SK-N-SH (cell line): ENCODE measurements at regions not wholly inside any gene's neighbourhood (a gene's known extent, or its start where the extent isn't known, plus 50 kb on each side); places are given as distances from the start of the nearest gene placed in this dataset.
A peak's percentile ranks its signal among the peaks of the same experiment; 100 is the strongest.

Experiments
- CTCF ChIA-PET: fragments of 300-600, 350-600 bp; formaldehyde crosslinking; extraction: SDS; loops from one replicate; lab custom pipeline; 2021; lab: Yijun Ruan, JAX
- POLR2A ChIA-PET: fragments of 350-600 bp; sonication (Branson Sonifier 250); formaldehyde crosslinking; extraction: SDS; loops from one replicate; lab custom pipeline; 2020; ENCODE audit warnings: antibody characterized with exemption, inconsistent platforms; lab: Yijun Ruan, JAX
- DNase-seq: peaks from one replicate; pipeline ENCODE4 v3.0.0; 2012
- H2AFZ ChIP-seq: fragments of 200-600 bp; sonication (generic); 2 replicates; pipeline ENCODE4 v1.8.1; 2016; ENCODE audit warnings: antibody characterized with exemption, mild to moderate bottlenecking, low read depth
- H3F3A ChIP-seq: fragments of 200-600 bp; sonication (generic); replicated peaks from 2 replicates; pipeline ENCODE3; 2016; ENCODE audit warnings: antibody characterized with exemption, mild to moderate bottlenecking; ENCODE audit not compliant: insufficient read depth
- H3K27ac ChIP-seq, 2 experiments: fragments of 200-500 bp in 1 of 2; fragments of 200-600 bp in 1 of 2; sonication (Bioruptor generic) in 1 of 2; sonication (generic), shearing (Covaris generic) in 1 of 2; 2 replicates each; pipeline versions ENCODE4 v1.5.1 to v1.6.1; 2014 to 2016; ENCODE audit warnings: low read depth in 2 of 2, inconsistent platforms in 1 of 2, low read length in 1 of 2, mild to moderate bottlenecking in 1 of 2, mixed read lengths in 1 of 2
- H3K27me3 ChIP-seq: fragments of 200-600 bp; sonication (generic), shearing (Covaris generic); 2 replicates; pipeline ENCODE4 v1.6.1; 2016; ENCODE audit warnings: mixed run types; ENCODE audit not compliant: insufficient read depth
- H3K36me3 ChIP-seq, 2 experiments: fragments of 200-500 bp in 1 of 2; fragments of 200-600 bp in 1 of 2; sonication (Bioruptor generic) in 1 of 2; sonication (generic) in 1 of 2; replicated peaks in 1 of 2; 2 replicates each; pipeline versions ENCODE3 to v1.5.1; 2014 to 2016; ENCODE audit warnings: low read length in 1 of 2, mild to moderate bottlenecking in 1 of 2; ENCODE audit not compliant: insufficient read depth in 2 of 2, control insufficient read depth in 1 of 2
- H3K4me1 ChIP-seq, 2 experiments: fragments of 200-500 bp in 1 of 2; fragments of 200-600 bp in 1 of 2; sonication (Bioruptor generic) in 1 of 2; sonication (generic), shearing (Covaris generic) in 1 of 2; 2 replicates each; pipeline versions ENCODE4 v1.5.1 to v1.6.1; 2014 to 2016; ENCODE audit warnings: low read depth in 1 of 2, low read length in 1 of 2, mixed run types in 1 of 2; ENCODE audit not compliant: insufficient read depth in 2 of 2, control insufficient read depth in 1 of 2
- H3K4me2 ChIP-seq: fragments of 200-600 bp; sonication (generic), shearing (Covaris generic); 2 replicates; pipeline ENCODE4 v1.6.1; 2017; ENCODE audit warnings: mixed run types
- H3K4me3 ChIP-seq, 2 experiments: fragments of 200-500 bp in 1 of 2; fragments of 200-600 bp in 1 of 2; sonication (Bioruptor generic) in 1 of 2; sonication (generic), shearing (Covaris generic) in 1 of 2; 2 replicates each; pipeline versions ENCODE4 v1.5.1 to v1.8.1; 2014 to 2016; ENCODE audit warnings: low read depth in 2 of 2, inconsistent platforms in 1 of 2, low read length in 1 of 2, mild to moderate bottlenecking in 1 of 2, mixed read lengths in 1 of 2, moderate library complexity in 1 of 2
- H3K79me2 ChIP-seq: fragments of 200-600 bp; sonication (generic); 2 replicates; pipeline ENCODE4 v1.8.1; 2017; ENCODE audit warnings: mild to moderate bottlenecking; ENCODE audit not compliant: insufficient read depth
- H3K9ac ChIP-seq: fragments of 200-600 bp; sonication (generic); 2 replicates; pipeline ENCODE4 v1.6.1; 2017; ENCODE audit warnings: mixed run types
- H3K9me2 ChIP-seq: fragments of 200-600 bp; sonication (generic); 2 replicates; pipeline ENCODE4 v1.6.1; 2017; ENCODE audit warnings: mixed run types
- H3K9me3 ChIP-seq: fragments of 200-600 bp; sonication (generic); 2 replicates; pipeline ENCODE4 v1.6.1; 2017; ENCODE audit warnings: mixed run types, mild to moderate bottlenecking, moderate library complexity
- H4K20me1 ChIP-seq: fragments of 200-600 bp; sonication (generic); 2 replicates; pipeline ENCODE4 v1.6.1; 2017; ENCODE audit warnings: mild to moderate bottlenecking, mixed run types; ENCODE audit not compliant: insufficient read depth
- EP300 ChIP-seq, 2 experiments: IDR thresholded peaks; 2 replicates each; pipeline versions ENCODE4 v1.4.0 to v1.6.1; 2012; ENCODE audit warnings: borderline replicate concordance in 1 of 2, low read depth in 1 of 2, low read length in 1 of 2
- EZH2phosphoT487 ChIP-seq: fragments of 200-600 bp; sonication (generic); IDR thresholded peaks from 2 replicates; pipeline ENCODE4 v1.6.1; 2017; ENCODE audit warnings: low read depth, mixed run types, mild to moderate bottlenecking, antibody characterized with exemption, moderate library complexity, borderline replicate concordance
- FOSL2 ChIP-seq: IDR thresholded peaks from 2 replicates; pipeline ENCODE4 v1.4.0; 2012; ENCODE audit warnings: low read depth, mild to moderate bottlenecking, moderate library complexity, borderline replicate concordance
- FOXJ3 ChIP-seq: sonication (generic); formaldehyde crosslinking; IDR thresholded peaks from 2 replicates; pipeline ENCODE4 v1.5.1; 2020; ENCODE audit warnings: mild to moderate bottlenecking, missing genetic modification reagents
- GABPA ChIP-seq: IDR thresholded peaks from 2 replicates; pipeline ENCODE4 v1.4.0; 2012; ENCODE audit warnings: low read depth, mild to moderate bottlenecking
- IRF3 ChIP-seq: fragments of 150-350 bp; IDR thresholded peaks from 2 replicates; pipeline ENCODE4 v1.6.1; 2016; ENCODE audit warnings: mild to moderate bottlenecking, low read depth, low read length
- JUND ChIP-seq: IDR thresholded peaks from 2 replicates; pipeline ENCODE4 v1.4.0; 2012
- MAX ChIP-seq: IDR thresholded peaks from 2 replicates; pipeline ENCODE4 v1.4.0; 2012; ENCODE audit warnings: low read depth
- MEF2A ChIP-seq: IDR thresholded peaks from 2 replicates; pipeline ENCODE4 v1.4.0; 2012; ENCODE audit warnings: low read depth, borderline replicate concordance
- MXI1 ChIP-seq: IDR thresholded peaks from 2 replicates; pipeline ENCODE4 v1.6.1; 2012; ENCODE audit warnings: mild to moderate bottlenecking, low read depth, low read length, improper control_type of control experiment
- NRF1 ChIP-seq: IDR thresholded peaks from 2 replicates; pipeline ENCODE4 v1.6.1; 2012; ENCODE audit warnings: low read depth, mild to moderate bottlenecking, low read length
- PBX3 ChIP-seq: IDR thresholded peaks from 2 replicates; pipeline ENCODE4; 2012
- POLR2AphosphoS5 ChIP-seq: IDR thresholded peaks from 2 replicates; pipeline ENCODE4 v1.6.1; 2012; ENCODE audit warnings: low read depth, low read length
- RAD21 ChIP-seq: IDR thresholded peaks from 2 replicates; pipeline ENCODE4 v1.6.1; 2012; ENCODE audit warnings: mild to moderate bottlenecking, low read length
- RCOR1 ChIP-seq: fragments of 150-350 bp; IDR thresholded peaks from 2 replicates; pipeline ENCODE4 v1.6.1; 2017; ENCODE audit warnings: antibody characterized with exemption, low read length
- REST ChIP-seq: IDR thresholded peaks from 2 replicates; pipeline ENCODE4 v1.6.1; 2012; ENCODE audit warnings: mild to moderate bottlenecking, low read depth, low read length, moderate library complexity
- RFX5 ChIP-seq: IDR thresholded peaks from 2 replicates; pipeline ENCODE4 v1.6.1; 2012; ENCODE audit warnings: mild to moderate bottlenecking, improper control_type of control experiment, low read length
- SIN3A ChIP-seq: IDR thresholded peaks from 2 replicates; pipeline ENCODE4 v1.6.1; 2012; ENCODE audit warnings: low read depth, mild to moderate bottlenecking, low read length, moderate library complexity, borderline replicate concordance
- SMC3 ChIP-seq: IDR thresholded peaks from 2 replicates; pipeline ENCODE4 v1.6.1; 2012; ENCODE audit warnings: low read depth, low read length, improper control_type of control experiment
- TAF1 ChIP-seq: IDR thresholded peaks from 2 replicates; pipeline ENCODE4 v1.6.1; 2012; ENCODE audit warnings: low read depth, mild to moderate bottlenecking, low read length, moderate library complexity, borderline replicate concordance
- TCF12 ChIP-seq: IDR thresholded peaks from 2 replicates; pipeline ENCODE4 v1.4.0; 2012
- TEAD4 ChIP-seq: IDR thresholded peaks from 2 replicates; pipeline ENCODE4 v1.4.0; 2012; ENCODE audit warnings: mild to moderate bottlenecking, borderline replicate concordance; ENCODE audit not compliant: insufficient read depth
- WGBS: methylation state at CpG from one replicate; pipeline ENCODE4 v1.1.6; 2017; ENCODE audit warnings: low lambda C conversion rate; 5-methylcytosine and 5-hydroxymethylcytosine counted together

- H3K4me2 ChIP-seq = no peak overlapping the region
- TF ChIP-seq TEAD4 (no peak), GABPA (no peak), RFX5 (no peak), FOXJ3 (no peak), MAX (no peak), MXI1 (no peak), EZH2phosphoT487 (no peak), REST (no peak), EP300 (IDR thresholded peaks at IDR 0.05; ENCODE audit: borderline replicate concordance in 1 of 2, low read depth in 1 of 2, low read length in 1 of 2) (no peak), RCOR1 (no peak), SMC3 (no peak), POLR2AphosphoS5 (no peak), FOSL2 (no peak), SIN3A (no peak), NRF1 (no peak)
- POLR2A ChIA-PET = no interaction called here
Observed at GRCh38 chr1:198445872-198446271, 94.6 kb downstream of the ATP6V1G3 start.

GRCh38 chr1:198444792-198445191 is 95.7 kb downstream of the ATP6V1G3 start:
- no peaks in the 10 kb centered on the region for H3K9me3 ChIP-seq
- no peak overlapping the region for H3K4me3 ChIP-seq
- H3K4me1 ChIP-seq = peaks cover 0 to 5% of the 10 kb centered on the region in 2 experiments; a peak in 1 of 4 replicates
- 88% methylated on average over 1 of the region's 1 CpG for WGBS
- H3K36me3 ChIP-seq = peaks cover 0 to 4% of the 10 kb centered on the region in 2 experiments
- no peaks in the 10 kb centered on the region for H3K27me3 ChIP-seq
- no peaks in the 10 kb centered on the region for H3K79me2 ChIP-seq
- no peaks in the 10 kb centered on the region for H4K20me1 ChIP-seq
- H2AFZ ChIP-seq = no peak overlapping the region
- DNase-seq = no peak
- H3K9ac ChIP-seq = no peak overlapping the region
- POLR2A ChIA-PET = no interaction called here
- no peaks in the 10 kb centered on the region for H3K9me2 ChIP-seq
- peak overlapping the region in 1 of 2 experiments; percentile 77; a peak in 2 of 4 replicates for H3K27ac ChIP-seq
- H3K4me2 ChIP-seq = no peak overlapping the region
- CTCF ChIA-PET = no interaction called here
- H3F3A ChIP-seq = peaks cover 10% of the 10 kb centered on the region
- no peak for TF ChIP-seq IRF3
- no peak for TF ChIP-seq FOSL2
- TF ChIP-seq NRF1 = no peak
- TF ChIP-seq JUND = no peak
- TF ChIP-seq TCF12 = no peak
- no peak for TF ChIP-seq PBX3
- no peak for TF ChIP-seq MEF2A
- no peak for TF ChIP-seq RAD21
- TF ChIP-seq TAF1 = no peak

More at GRCh38 chr1:198445872-198446271, 94.6 kb downstream of the ATP6V1G3 start:
- CTCF ChIA-PET = interaction anchor here (1.0 kb wide), 1 partner anchor 240 kb away, joined by 3 read pairs; no protein-coding TSS in a partner anchor
- peaks cover 0 to 2% of the 10 kb centered on the region in 2 experiments for H3K36me3 ChIP-seq
- no peaks in the 10 kb centered on the region for H3K9me2 ChIP-seq
- peaks cover 10% of the 10 kb centered on the region for H3F3A ChIP-seq
- no peaks in the 10 kb centered on the region for H4K20me1 ChIP-seq
- H3K4me1 ChIP-seq = peaks cover 0 to 5% of the 10 kb centered on the region in 2 experiments; a peak in 1 of 4 replicates
- no peak overlapping the region for H3K4me3 ChIP-seq
- 79% methylated on average over 3 of the region's 3 CpGs for WGBS
- H3K9ac ChIP-seq = no peak overlapping the region
- no peak overlapping the region for H2AFZ ChIP-seq
- H3K79me2 ChIP-seq = no peaks in the 10 kb centered on the region
- no peaks in the 10 kb centered on the region for H3K27me3 ChIP-seq
- no peak overlapping the region for H3K27ac ChIP-seq
- no peaks in the 10 kb centered on the region for H3K9me3 ChIP-seq
- DNase-seq = no peak
